Activated CD4-positive, alpha-beta memory T cell treated with anti-CD3 and anti-CD28 coated beads for 36 hours (primary cell): ENCODE measurements at regions not wholly inside any gene's neighbourhood (a gene's known extent, or its start where the extent isn't known, plus 50 kb on each side); places are given as distances from the start of the nearest gene placed in this dataset.

Experiments used
- CTCF ChIA-PET: fragments of 350-600 bp; sonication (Branson Sonifier 250); formaldehyde crosslinking; loops from one replicate; lab custom pipeline; 2021; ENCODE audit warnings: antibody characterized with exemption, inconsistent platforms; lab: Charles Lee
- POLR2A ChIA-PET: fragments of 350-600 bp; sonication (Branson Sonifier 250); formaldehyde crosslinking; loops from one replicate; lab custom pipeline; 2021; ENCODE audit warnings: antibody characterized with exemption; lab: Charles Lee
- DNase-seq: peaks from one replicate; pipeline ENCODE4 v3.0.0-alpha.2; 2020
- H3K27ac Mint-ChIP-seq: one replicate; pipeline ENCODE4 v1.8.0; 2021; ENCODE audit warnings: mixed read lengths
- H3K27me3 Mint-ChIP-seq: one replicate; pipeline ENCODE4 v1.8.0; 2021; ENCODE audit warnings: mixed read lengths
- H3K36me3 Mint-ChIP-seq: one replicate; pipeline ENCODE4 v1.8.0; 2021; ENCODE audit warnings: mixed read lengths
- H3K4me1 Mint-ChIP-seq: one replicate; pipeline ENCODE4 v1.8.0; 2021; ENCODE audit warnings: low read depth, mixed read lengths
- H3K4me3 Mint-ChIP-seq: one replicate; pipeline ENCODE4 v1.8.0; 2021; ENCODE audit warnings: mild to moderate bottlenecking, mixed read lengths
- H3K9me3 Mint-ChIP-seq: one replicate; pipeline ENCODE4 v1.8.0; 2021; ENCODE audit warnings: mixed read lengths
- intact Hi-C: fragments of 100-400 bp; cut with micrococcal nuclease; formaldehyde crosslinking; loops from one replicate; pipeline ENCODE4 v1.15.1; 2023

DNA sequence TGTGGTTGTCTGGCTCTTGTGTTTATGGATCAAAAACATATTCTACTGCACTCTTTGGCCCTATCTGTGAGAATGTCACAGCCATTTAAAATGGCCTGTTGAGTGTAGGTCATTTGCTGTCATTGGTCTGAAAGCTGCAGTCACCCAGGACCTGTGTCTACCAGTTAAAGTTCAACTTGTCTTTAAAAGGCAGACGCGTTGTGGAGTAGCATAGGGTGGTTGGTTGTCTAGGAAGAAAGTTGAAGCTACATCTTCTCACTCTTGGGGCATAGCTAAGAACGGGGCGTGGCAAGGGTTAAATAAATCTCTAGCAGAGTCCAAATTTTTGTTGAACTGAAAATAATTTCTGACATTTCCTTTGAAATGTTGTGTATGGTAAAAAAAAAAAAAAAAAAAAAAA is 110.7 kb upstream of the E2F8 start:
- ChIA-PET CTCF (interaction anchor here (0.7 kb wide), 1 partner anchor 189 kb away, joined by 4 read pairs; no protein-coding TSS in a partner anchor), POLR2A (no interaction called here)
- intact Hi-C loops: no loop called here
- Mint-ChIP-seq H3K27ac (no peak overlapping the region), H3K4me3 (no peak overlapping the region), H3K4me1 (no peaks in the 10 kb centered on the region), H3K9me3 (no peaks in the 10 kb centered on the region), H3K27me3 (peaks cover 49% of the 10 kb centered on the region), H3K36me3 (no peaks in the 10 kb centered on the region)
- no peak for DNase-seq

DNA sequence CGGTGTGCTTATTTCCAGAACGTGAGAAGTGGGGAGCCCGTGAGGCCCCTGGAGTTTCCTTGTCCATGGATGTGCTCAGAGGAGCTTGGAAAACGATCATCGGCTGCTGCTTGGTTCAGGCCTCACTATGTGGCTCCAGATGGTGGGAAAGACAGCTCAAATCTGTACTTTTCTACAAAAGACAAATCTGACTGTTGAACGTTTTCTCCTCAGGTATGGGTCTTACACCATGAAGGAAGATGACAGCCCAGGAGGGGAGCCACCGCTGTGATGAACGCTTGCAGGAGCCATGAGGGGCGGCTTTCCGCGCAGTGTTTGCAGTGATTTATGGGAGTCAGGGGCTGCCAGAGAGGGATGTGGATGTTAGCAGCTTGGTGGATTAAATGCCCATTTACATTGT is 109.4 kb upstream of the E2F8 start:
- POLR2A ChIA-PET: no interaction called here

GRCh38 chr11:19349340-19350025 is 108.7 kb upstream of the E2F8 start:
- intact Hi-C loops: no loop called here
- H3K4me3 Mint-ChIP-seq: no peak overlapping the region
- no peak for DNase-seq
- ChIA-PET CTCF (no interaction called here), POLR2A (no interaction called here)
- H3K27me3 Mint-ChIP-seq: peaks cover 53% of the 10 kb centered on the region
- H3K27ac Mint-ChIP-seq: no peak overlapping the region
- H3K36me3 Mint-ChIP-seq: no peaks in the 10 kb centered on the region
- peaks cover 5% of the 10 kb centered on the region for H3K4me1 Mint-ChIP-seq
- no peaks in the 10 kb centered on the region for H3K9me3 Mint-ChIP-seq

More for the DNA sequence above, 109.4 kb upstream of the E2F8 start:
- no peak overlapping the region for H3K27ac Mint-ChIP-seq
- H3K4me3 Mint-ChIP-seq: no peak overlapping the region
- no peaks in the 10 kb centered on the region for H3K36me3 Mint-ChIP-seq
- H3K4me1 Mint-ChIP-seq: peaks cover 5% of the 10 kb centered on the region
- intact Hi-C loops: no loop called here
- peaks cover 49% of the 10 kb centered on the region for H3K27me3 Mint-ChIP-seq
- CTCF ChIA-PET: no interaction called here
- H3K9me3 Mint-ChIP-seq: no peaks in the 10 kb centered on the region
- DNase-seq: no peak

GRCh38 chr11:19347911-19348310 is 107.2 kb upstream of the E2F8 start:
- Mint-ChIP-seq H3K9me3 (no peaks in the 10 kb centered on the region), H3K36me3 (no peaks in the 10 kb centered on the region), H3K27me3 (peaks cover 67% of the 10 kb centered on the region), H3K27ac (no peak overlapping the region), H3K4me1 (peaks cover 5% of the 10 kb centered on the region), H3K4me3 (no peak overlapping the region)
- DNase-seq: no peak
- ChIA-PET POLR2A (no interaction called here), CTCF (no interaction called here)
- intact Hi-C loops: no loop called here

DNA sequence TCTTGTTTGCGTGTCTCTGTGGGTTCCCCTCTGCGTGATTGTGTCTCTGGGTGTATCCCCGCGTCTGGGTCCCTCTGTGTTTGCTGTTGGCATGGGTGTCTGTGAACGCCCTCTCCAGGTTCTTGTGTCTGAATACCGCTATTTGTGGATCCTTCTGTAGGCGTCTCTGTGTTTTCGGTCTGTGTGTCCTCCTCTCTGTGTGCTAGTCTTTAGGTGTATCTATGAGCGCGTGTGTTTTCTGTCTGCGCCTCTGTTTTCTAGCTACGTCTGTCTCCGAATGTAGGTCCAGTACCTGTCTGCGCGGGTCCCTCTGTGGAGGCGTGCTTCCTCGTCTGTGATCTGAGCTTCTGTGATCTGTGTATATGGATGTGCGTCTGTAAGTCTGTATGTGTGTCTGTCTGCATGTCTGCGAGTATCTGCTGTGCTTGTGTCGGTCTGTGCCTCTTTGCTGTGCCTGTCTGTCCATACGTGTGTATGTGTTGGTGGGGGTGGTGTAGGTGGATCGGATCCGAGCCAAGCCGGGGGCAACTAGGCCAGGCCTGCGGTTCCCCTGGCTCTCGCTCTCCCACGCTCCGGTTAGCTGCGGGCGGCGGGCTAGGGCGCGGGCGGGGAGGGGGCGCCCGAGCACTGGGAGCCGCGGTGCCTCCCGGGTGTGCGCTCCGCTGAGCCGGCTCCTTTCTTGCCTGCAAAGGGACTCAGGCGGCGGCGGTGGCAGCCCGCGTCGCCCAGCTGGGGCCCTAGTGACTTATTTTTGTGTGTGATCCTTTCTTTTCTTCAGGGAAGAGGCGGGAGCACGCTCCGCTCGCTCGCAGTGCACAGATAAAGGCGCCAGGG is 105.3 kb upstream of the E2F8 start:
- H3K27me3 Mint-ChIP-seq: peaks cover 70% of the 10 kb centered on the region
- H3K4me1 Mint-ChIP-seq: peaks cover 5% of the 10 kb centered on the region
- H3K36me3 Mint-ChIP-seq: no peaks in the 10 kb centered on the region
- H3K27ac Mint-ChIP-seq: no peak overlapping the region
- no peak overlapping the region for H3K4me3 Mint-ChIP-seq
- CTCF ChIA-PET: no interaction called here
- DNase-seq: no peak
- intact Hi-C loops: no loop called here
- no peaks in the 10 kb centered on the region for H3K9me3 Mint-ChIP-seq
- POLR2A ChIA-PET: no interaction called here

DNA sequence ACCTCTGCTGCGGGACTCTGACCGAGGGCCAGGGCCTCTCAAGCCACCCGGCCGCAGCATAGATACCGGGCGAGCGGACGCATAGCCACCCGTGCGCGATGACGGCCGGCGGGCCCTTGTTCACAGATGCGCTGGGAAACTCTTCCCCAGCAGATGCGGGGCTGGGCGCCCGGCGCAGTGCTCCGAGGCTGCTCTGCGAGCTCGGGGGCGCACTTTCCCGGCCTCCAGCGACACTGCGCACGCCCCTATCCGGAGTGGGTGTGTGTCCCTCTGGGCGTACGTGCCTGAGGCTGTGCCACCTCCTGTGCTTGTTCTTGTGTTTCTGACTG is 104.7 kb upstream of the E2F8 start:
- CTCF ChIA-PET: no interaction called here
- POLR2A ChIA-PET: no interaction called here
- no peaks in the 10 kb centered on the region for H3K9me3 Mint-ChIP-seq
- H3K4me3 Mint-ChIP-seq: no peak overlapping the region
- peaks cover 70% of the 10 kb centered on the region for H3K27me3 Mint-ChIP-seq
- DNase-seq: no peak
- no peaks in the 10 kb centered on the region for H3K36me3 Mint-ChIP-seq
- intact Hi-C loops: no loop called here
- H3K4me1 Mint-ChIP-seq: peaks cover 5% of the 10 kb centered on the region
- H3K27ac Mint-ChIP-seq: no peak overlapping the region

DNA sequence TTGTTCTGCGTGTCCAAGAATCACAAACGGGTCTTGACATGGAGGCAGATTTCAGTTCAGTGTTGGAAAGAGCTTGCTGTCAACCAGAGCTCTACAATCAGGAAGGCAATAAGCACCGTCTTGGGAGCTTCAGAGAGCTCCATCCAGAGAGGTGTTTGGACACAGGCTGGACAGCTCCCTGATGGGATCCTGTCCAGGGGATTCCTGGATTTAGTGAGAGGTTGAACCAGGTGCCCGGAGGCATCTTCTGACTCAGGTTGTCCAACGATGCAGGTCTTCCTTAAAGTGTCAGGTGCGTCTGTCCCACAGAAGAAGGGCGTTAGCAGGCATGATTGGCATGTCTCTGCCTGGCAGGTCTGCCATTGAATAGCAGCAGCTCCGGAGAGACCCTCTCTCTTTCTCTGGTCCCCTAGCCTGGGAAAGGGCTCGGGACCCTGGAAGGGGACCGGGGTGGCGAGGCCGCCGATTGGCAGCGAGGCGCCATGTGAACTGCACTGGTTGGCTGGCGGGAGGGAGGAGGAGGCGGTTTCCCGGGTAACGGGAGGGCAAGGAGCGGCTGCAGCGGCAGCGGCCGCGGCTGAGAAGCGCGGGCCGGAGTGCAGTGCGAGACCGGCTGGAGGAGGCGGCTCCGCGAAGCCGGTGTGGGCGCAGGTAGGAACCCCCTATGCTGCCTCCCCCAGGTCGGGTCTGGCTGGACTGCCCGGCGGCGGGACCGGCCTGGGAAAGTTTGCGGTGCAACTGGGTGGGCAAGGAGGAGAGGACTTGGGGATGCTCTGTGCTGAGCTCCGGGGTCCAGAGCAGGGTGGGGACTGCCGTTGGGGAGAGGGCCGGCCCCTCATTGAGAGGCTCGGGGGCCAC is 104.1 kb upstream of the E2F8 start:
- H3K9me3 Mint-ChIP-seq: no peaks in the 10 kb centered on the region
- H3K27me3 Mint-ChIP-seq: peaks cover 69% of the 10 kb centered on the region
- ChIA-PET CTCF (no interaction called here), POLR2A (no interaction called here)
- H3K4me1 Mint-ChIP-seq: peaks cover 5% of the 10 kb centered on the region
- no peaks in the 10 kb centered on the region for H3K36me3 Mint-ChIP-seq
- DNase-seq: no peak
- H3K4me3 Mint-ChIP-seq: no peak overlapping the region
- H3K27ac Mint-ChIP-seq: no peak overlapping the region
- intact Hi-C loops: no loop called here

DNA sequence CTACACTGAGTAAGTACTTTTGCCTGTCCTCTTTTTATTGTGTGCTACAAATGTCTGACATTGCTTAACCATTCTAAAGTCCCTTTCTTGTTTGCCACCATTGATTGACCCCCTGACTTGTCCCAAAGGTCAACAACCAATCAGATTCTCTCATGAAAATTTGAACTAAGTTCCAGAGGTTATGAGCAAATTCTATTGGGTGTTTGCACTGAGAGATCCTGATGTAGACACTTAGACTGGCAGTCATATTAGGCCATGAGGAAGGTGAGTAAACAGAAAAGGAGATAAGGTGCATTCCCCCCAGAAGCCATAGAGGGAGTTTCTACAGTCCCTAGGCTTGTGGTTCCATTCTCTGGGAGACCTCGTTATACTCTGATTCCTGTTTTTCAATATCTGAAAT is 101.3 kb upstream of the E2F8 start:
- POLR2A ChIA-PET: no interaction called here
- no peaks in the 10 kb centered on the region for H3K9me3 Mint-ChIP-seq
- peaks cover 5% of the 10 kb centered on the region for H3K4me1 Mint-ChIP-seq
- H3K27ac Mint-ChIP-seq: no peak overlapping the region
- H3K36me3 Mint-ChIP-seq: no peaks in the 10 kb centered on the region
- H3K27me3 Mint-ChIP-seq: peaks cover 69% of the 10 kb centered on the region
- no peak for DNase-seq
- intact Hi-C loops: no loop called here
- no peak overlapping the region for H3K4me3 Mint-ChIP-seq
- CTCF ChIA-PET: no interaction called here

DNA sequence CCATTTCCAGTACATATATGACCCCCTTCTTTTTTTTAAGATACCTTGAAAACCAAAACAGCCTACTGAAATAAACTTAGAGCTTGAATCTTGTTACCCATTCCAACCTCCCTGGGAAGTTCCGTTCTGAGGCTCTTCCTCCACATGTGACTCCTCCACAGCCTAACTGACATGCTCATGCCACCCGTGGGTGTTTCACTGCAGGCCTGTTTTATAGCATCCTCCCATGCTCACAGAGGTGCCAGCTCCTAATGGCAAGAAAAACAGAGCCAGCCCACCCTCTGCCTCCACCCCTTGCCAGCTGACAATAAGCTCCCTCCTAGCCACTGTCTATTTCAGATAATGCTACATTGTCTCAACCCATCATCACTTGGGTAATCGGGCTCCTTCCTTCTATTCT is 97.6 kb upstream of the E2F8 start:
- intact Hi-C loops: no loop called here
- Mint-ChIP-seq H3K4me1 (no peaks in the 10 kb centered on the region), H3K36me3 (no peaks in the 10 kb centered on the region), H3K27me3 (peaks cover 50% of the 10 kb centered on the region), H3K4me3 (no peak overlapping the region), H3K9me3 (no peaks in the 10 kb centered on the region), H3K27ac (no peak overlapping the region)
- DNase-seq: no peak
- POLR2A ChIA-PET: no interaction called here
- CTCF ChIA-PET: no interaction called here

DNA sequence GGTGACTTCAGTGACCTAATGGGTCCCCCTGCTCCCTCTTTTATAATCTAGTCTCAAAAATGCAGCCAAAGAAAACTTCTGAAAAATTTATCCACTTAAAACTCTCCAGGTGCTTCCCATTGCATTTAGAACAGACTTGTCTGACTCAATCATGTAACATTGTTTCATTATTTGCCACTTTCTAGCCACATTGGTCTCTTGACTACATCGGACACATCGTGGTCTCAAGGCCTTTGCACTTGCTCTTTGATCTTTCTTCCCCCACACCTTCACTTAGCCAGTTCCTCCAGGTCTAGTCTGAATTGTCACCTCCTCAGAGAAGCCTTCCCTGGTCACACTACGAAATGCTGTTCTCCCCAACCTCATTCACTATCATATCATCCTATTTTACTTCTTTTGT is 97.0 kb upstream of the E2F8 start:
- no peaks in the 10 kb centered on the region for H3K4me1 Mint-ChIP-seq
- H3K27ac Mint-ChIP-seq: no peak overlapping the region
- no peak for DNase-seq
- H3K27me3 Mint-ChIP-seq: peaks cover 44% of the 10 kb centered on the region
- no peak overlapping the region for H3K4me3 Mint-ChIP-seq
- ChIA-PET POLR2A (no interaction called here), CTCF (no interaction called here)
- H3K36me3 Mint-ChIP-seq: no peaks in the 10 kb centered on the region
- H3K9me3 Mint-ChIP-seq: no peaks in the 10 kb centered on the region
- intact Hi-C loops: no loop called here

DNA sequence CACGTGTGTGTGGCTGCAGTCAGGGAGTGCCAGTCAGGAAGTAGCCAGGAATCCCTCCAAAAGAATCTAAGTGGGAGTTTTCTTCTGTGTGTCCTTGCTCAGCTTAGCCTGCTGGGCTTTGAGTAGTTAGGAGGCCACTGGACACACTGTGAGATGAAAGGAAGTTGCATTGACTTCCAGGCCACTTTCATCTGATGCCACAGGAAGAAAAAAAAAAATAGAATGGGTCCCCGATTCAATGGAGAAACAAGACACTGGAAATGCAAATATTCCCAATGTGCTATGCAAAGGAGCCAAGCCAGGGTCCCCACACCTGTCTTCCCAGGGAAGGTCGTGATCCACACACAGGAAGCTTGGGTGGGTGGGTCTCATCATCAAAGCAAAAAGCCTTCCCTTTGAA is 95.6 kb upstream of the E2F8 start:
- Mint-ChIP-seq H3K36me3 (no peaks in the 10 kb centered on the region), H3K9me3 (no peaks in the 10 kb centered on the region), H3K27me3 (peaks cover 43% of the 10 kb centered on the region), H3K27ac (no peak overlapping the region), H3K4me3 (no peak overlapping the region), H3K4me1 (no peaks in the 10 kb centered on the region)
- no peak for DNase-seq
- intact Hi-C loops: no loop called here
- CTCF ChIA-PET: no interaction called here
- POLR2A ChIA-PET: no interaction called here

GRCh38 chr11:19332476-19332875 is 91.7 kb upstream of the E2F8 start:
- H3K9me3 Mint-ChIP-seq: no peaks in the 10 kb centered on the region
- no peaks in the 10 kb centered on the region for H3K36me3 Mint-ChIP-seq
- no peak for DNase-seq
- CTCF ChIA-PET: no interaction called here
- intact Hi-C loops: no loop called here
- no peak overlapping the region for H3K27ac Mint-ChIP-seq
- peaks cover 17% of the 10 kb centered on the region for H3K27me3 Mint-ChIP-seq
- POLR2A ChIA-PET: no interaction called here
- H3K4me3 Mint-ChIP-seq: no peak overlapping the region
- H3K4me1 Mint-ChIP-seq: no peaks in the 10 kb centered on the region
